Body of pancreas (tissue), 4 donors: ENCODE measurements at regions not wholly inside any gene's neighbourhood (a gene's known extent, or its start where the extent isn't known, plus 50 kb on each side); places are given as distances from the start of the nearest gene placed in this dataset.

Source experiments
- ATAC-seq: fragments of 150-250 bp; one replicate; pipeline ENCODE4 v1.9.1; 2016
- DNase-seq, 4 donors: peaks; one replicate each; pipeline ENCODE4 v3.0.0-alpha.2; 2019
- H3K27ac ChIP-seq, 4 donors: fragments of 200-600 bp; sonication (generic); 1 replicate in 3 of 4; 2 replicates in 1 of 4; pipeline versions ENCODE4 v1.5.1 to v1.6.1; 2016 to 2019; ENCODE audit warnings: mild to moderate bottlenecking in 1 of 4, mixed read lengths in 1 of 4, moderate library complexity in 1 of 4
- H3K27me3 ChIP-seq, 2 donors: fragments of 200-600 bp; sonication (generic); one replicate each; pipeline ENCODE4 v1.6.0; 2016; ENCODE audit warnings: mild to moderate bottlenecking in 1 of 2
- H3K36me3 ChIP-seq, 2 donors: fragments of 200-600 bp; sonication (generic); replicated peaks in 1 of 2; 2 replicates each; pipeline ENCODE4 v1.5.1; 2016; ENCODE audit warnings: low read depth in 2 of 2; ENCODE audit not compliant: insufficient read depth in 1 of 2
- H3K4me1 ChIP-seq: fragments of 200-600 bp; sonication (generic); one replicate; pipeline ENCODE4 v1.6.0; 2016
- H3K4me3 ChIP-seq, 2 donors: fragments of 200-600 bp; sonication (generic); 1 replicate in 1 of 2; 2 replicates in 1 of 2; pipeline ENCODE4 v1.5.1; 2016 to 2019
- H3K9me3 ChIP-seq, 3 donors: fragments of 200-600 bp; sonication (generic); 1 replicate in 2 of 3; 2 replicates in 1 of 3; pipeline ENCODE4 v1.5.1; 2016
- CTCF ChIP-seq, 7 experiments: fragments of 450-650 bp in 4 of 7; fragments of 200-600 bp in 3 of 7; sonication (generic) in 3 of 7; IDR thresholded peaks; one replicate each; pipeline ENCODE4 v1.5.1; 2016 to 2019; ENCODE audit warnings: antibody characterized with exemption in 7 of 7
- POLR2A ChIP-seq, 3 donors: fragments of 450-650 bp; IDR thresholded peaks; one replicate each; pipeline ENCODE4 v1.6.1; 2016; ENCODE audit warnings: antibody characterized with exemption in 3 of 3, mild to moderate bottlenecking in 2 of 3
- WGBS, 2 donors: methylation state at CpG; one replicate each; pipeline ENCODE4 v1.1.5; 2017; 5-methylcytosine and 5-hydroxymethylcytosine counted together
- intact Hi-C: fragments of 100-400 bp; cut with DNase I; formaldehyde crosslinking; loops from one replicate; pipeline ENCODE4 v1.15.1; 2023

- TF ChIP-seq POLR2A (IDR thresholded peaks at IDR 0.05) (no peak), CTCF (IDR thresholded peaks at IDR 0.05) (no peak)
These were observed 500.8 kb upstream of the ADGRL2 start for GRCh38 chr1:81299892-81300291.

GRCh38 chr1:81298266-81298665 is 502.5 kb upstream of the ADGRL2 start:
- TF ChIP-seq CTCF (IDR thresholded peaks at IDR 0.05), result no peak
- no peak for TF ChIP-seq POLR2A (IDR thresholded peaks at IDR 0.05)
- DNase-seq (no peak), ATAC-seq (no peak)
- intact Hi-C loops, result no loop called here
- Histone ChIP-seq H3K36me3 (no peaks in the 10 kb centered on the region), H3K4me1 (no peaks in the 10 kb centered on the region), H3K9me3 (no peaks in the 10 kb centered on the region), H3K27me3 (no peaks in the 10 kb centered on the region), H3K4me3 (no peak overlapping the region), H3K27ac (no peak overlapping the region)
- WGBS, 2 donors, result 67 to 71% methylated on average over 3 of the region's 3 CpGs

More at GRCh38 chr1:81299892-81300291, 500.8 kb upstream of the ADGRL2 start:
- 73 to 84% methylated on average over 2 of the region's 2 CpGs for WGBS, 2 donors
- Histone ChIP-seq H3K9me3 (no peaks in the 10 kb centered on the region), H3K4me3 (no peak overlapping the region), H3K4me1 (no peaks in the 10 kb centered on the region), H3K36me3 (no peaks in the 10 kb centered on the region), H3K27ac (no peak overlapping the region), H3K27me3 (no peaks in the 10 kb centered on the region)
- DNase-seq, result no peak
- intact Hi-C loops, result no loop called here
- no peak for ATAC-seq

GRCh38 chr1:81296601-81297000 is 504.1 kb upstream of the ADGRL2 start:
- DNase-seq (no peak), ATAC-seq (no peak)
- Histone ChIP-seq H3K36me3 (no peaks in the 10 kb centered on the region), H3K9me3 (no peaks in the 10 kb centered on the region), H3K4me1 (no peaks in the 10 kb centered on the region), H3K27ac (no peak overlapping the region), H3K4me3 (no peak overlapping the region), H3K27me3 (no peaks in the 10 kb centered on the region)
- no peak for TF ChIP-seq CTCF (IDR thresholded peaks at IDR 0.05)
- TF ChIP-seq POLR2A (IDR thresholded peaks at IDR 0.05), result no peak
- intact Hi-C loops, result no loop called here
- WGBS, 2 donors, result 23 to 36% methylated on average over 1 of the region's 1 CpG

GRCh38 chr1:81290326-81290725 is 510.4 kb upstream of the ADGRL2 start:
- H3K27ac ChIP-seq, result no peak overlapping the region
- H3K36me3 ChIP-seq, result no peaks in the 10 kb centered on the region
- no peaks in the 10 kb centered on the region for H3K4me1 ChIP-seq
- no peaks in the 10 kb centered on the region for H3K27me3 ChIP-seq
- intact Hi-C loops, result no loop called here
- ATAC-seq (no peak), DNase-seq (no peak)
- no peak overlapping the region for H3K4me3 ChIP-seq
- no peaks in the 10 kb centered on the region for H3K9me3 ChIP-seq
- whole genome bisulfite sequencing, 2 donors, result 85 to 88% methylated on average over 6 of the region's 6 CpGs
- TF ChIP-seq POLR2A (IDR thresholded peaks at IDR 0.05) (no peak), CTCF (IDR thresholded peaks at IDR 0.05) (no peak)

- no peaks in the 10 kb centered on the region for H3K36me3 ChIP-seq
- no peak for DNase-seq
- intact Hi-C loops, result no loop called here
- no peaks in the 10 kb centered on the region for H3K4me1 ChIP-seq
- TF ChIP-seq POLR2A (IDR thresholded peaks at IDR 0.05) (no peak), CTCF (IDR thresholded peaks at IDR 0.05) (no peak)
- H3K9me3 ChIP-seq, result no peaks in the 10 kb centered on the region
- no peak overlapping the region for H3K27ac ChIP-seq
- ATAC-seq, result no peak
- no peaks in the 10 kb centered on the region for H3K27me3 ChIP-seq
- no peak overlapping the region for H3K4me3 ChIP-seq
- 73 to 81% methylated on average over 2 of the region's 2 CpGs for WGBS, 2 donors
These were observed 512.0 kb upstream of the ADGRL2 start for GRCh38 chr1:81288689-81289088.
